Endothelial cell (in vitro differentiated cells): ENCODE measurements at regions not wholly inside any gene's neighbourhood (a gene's known extent, or its start where the extent isn't known, plus 50 kb on each side); places are given as distances from the start of the nearest gene placed in this dataset.

ENCODE experiments used
- DNase-seq: peaks from one replicate; pipeline ENCODE4 v3.0.0; 2021; ENCODE audit warnings: low spot score
- H3K27ac Mint-ChIP-seq: one replicate; pipeline ENCODE4 v1.8.0; 2021; ENCODE audit warnings: mixed read lengths, inconsistent platforms; ENCODE audit not compliant: unreplicated experiment
- H3K27me3 Mint-ChIP-seq: one replicate; pipeline ENCODE4 v1.8.0; 2021; ENCODE audit warnings: mild to moderate bottlenecking, moderate library complexity, mixed read lengths, inconsistent platforms; ENCODE audit not compliant: unreplicated experiment
- H3K36me3 Mint-ChIP-seq: one replicate; pipeline ENCODE4 v1.8.0; 2021; ENCODE audit warnings: mild to moderate bottlenecking, low read depth, mixed read lengths, inconsistent platforms; ENCODE audit not compliant: unreplicated experiment
- H3K4me1 Mint-ChIP-seq: one replicate; pipeline ENCODE4 v1.8.0; 2021; ENCODE audit warnings: mild to moderate bottlenecking, mixed read lengths, inconsistent platforms; ENCODE audit not compliant: unreplicated experiment
- H3K4me3 Mint-ChIP-seq: one replicate; pipeline ENCODE4 v1.8.0; 2021; ENCODE audit warnings: mild to moderate bottlenecking, mixed read lengths, inconsistent platforms; ENCODE audit not compliant: unreplicated experiment
- H3K9me3 Mint-ChIP-seq: one replicate; pipeline ENCODE4 v1.8.0; 2021; ENCODE audit warnings: mixed read lengths, inconsistent platforms; ENCODE audit not compliant: unreplicated experiment
- TF ChIP-seq, protein P1 (sequence below): fragments of 200-600 bp; sonication (generic); IDR thresholded peaks from one replicate; pipeline ENCODE4 v1.5.0; 2021; ENCODE audit warnings: antibody characterized with exemption; ENCODE audit not compliant: unreplicated experiment

DNA sequence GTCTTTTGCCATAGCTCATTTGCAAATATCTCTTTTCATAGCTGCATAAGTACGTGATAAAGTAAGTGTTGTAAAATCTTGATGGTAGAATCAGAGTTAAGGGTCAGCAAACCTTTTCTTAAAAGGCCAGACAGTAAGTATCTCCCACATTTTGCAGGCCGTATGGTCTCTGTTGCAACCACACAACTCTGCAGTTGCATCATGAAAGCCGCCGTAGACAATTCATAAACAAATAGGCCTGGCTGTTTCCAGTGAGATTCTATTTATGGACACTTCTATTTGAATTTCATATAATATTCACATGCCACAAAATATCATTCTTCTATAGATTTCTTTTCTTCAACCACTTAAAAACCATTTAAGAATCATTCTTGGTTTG is 248.5 kb downstream of the TLE3 start:
- no peak for DNase-seq
- no peaks in the 10 kb centered on the region for H3K36me3 Mint-ChIP-seq
- H3K9me3 Mint-ChIP-seq = no peaks in the 10 kb centered on the region
- no peak overlapping the region for H3K27ac Mint-ChIP-seq
- TF ChIP-seq, protein P1, sequence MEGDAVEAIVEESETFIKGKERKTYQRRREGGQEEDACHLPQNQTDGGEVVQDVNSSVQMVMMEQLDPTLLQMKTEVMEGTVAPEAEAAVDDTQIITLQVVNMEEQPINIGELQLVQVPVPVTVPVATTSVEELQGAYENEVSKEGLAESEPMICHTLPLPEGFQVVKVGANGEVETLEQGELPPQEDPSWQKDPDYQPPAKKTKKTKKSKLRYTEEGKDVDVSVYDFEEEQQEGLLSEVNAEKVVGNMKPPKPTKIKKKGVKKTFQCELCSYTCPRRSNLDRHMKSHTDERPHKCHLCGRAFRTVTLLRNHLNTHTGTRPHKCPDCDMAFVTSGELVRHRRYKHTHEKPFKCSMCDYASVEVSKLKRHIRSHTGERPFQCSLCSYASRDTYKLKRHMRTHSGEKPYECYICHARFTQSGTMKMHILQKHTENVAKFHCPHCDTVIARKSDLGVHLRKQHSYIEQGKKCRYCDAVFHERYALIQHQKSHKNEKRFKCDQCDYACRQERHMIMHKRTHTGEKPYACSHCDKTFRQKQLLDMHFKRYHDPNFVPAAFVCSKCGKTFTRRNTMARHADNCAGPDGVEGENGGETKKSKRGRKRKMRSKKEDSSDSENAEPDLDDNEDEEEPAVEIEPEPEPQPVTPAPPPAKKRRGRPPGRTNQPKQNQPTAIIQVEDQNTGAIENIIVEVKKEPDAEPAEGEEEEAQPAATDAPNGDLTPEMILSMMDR = no peak
- no peak overlapping the region for H3K4me3 Mint-ChIP-seq
- peaks cover 16% of the 10 kb centered on the region for H3K4me1 Mint-ChIP-seq
- H3K27me3 Mint-ChIP-seq = peaks cover 10% of the 10 kb centered on the region

DNA sequence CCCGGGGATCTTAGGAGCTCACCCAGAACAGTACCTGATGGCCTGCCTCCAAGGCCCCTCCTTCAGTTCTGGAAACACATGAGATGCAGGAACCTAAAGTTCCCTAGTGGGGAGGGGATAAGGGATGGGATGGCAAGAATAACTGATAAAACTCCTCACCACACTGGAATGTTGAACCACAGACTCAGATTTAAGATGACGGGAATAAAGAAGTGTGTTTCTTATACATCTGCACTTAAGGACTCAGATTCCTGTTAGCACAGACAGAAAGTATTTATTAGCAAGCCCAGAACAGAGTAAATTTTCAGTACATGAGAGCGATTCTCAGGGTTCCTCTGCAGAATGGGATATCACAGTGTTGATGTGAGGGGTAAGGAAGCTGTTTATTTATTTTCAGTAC is 245.2 kb downstream of the TLE3 start:
- DNase-seq = no peak
- no peaks in the 10 kb centered on the region for H3K9me3 Mint-ChIP-seq
- H3K4me1 Mint-ChIP-seq = peaks cover 46% of the 10 kb centered on the region
- H3K4me3 Mint-ChIP-seq = no peak overlapping the region
- no peak overlapping the region for H3K27ac Mint-ChIP-seq
- H3K36me3 Mint-ChIP-seq = no peaks in the 10 kb centered on the region
- H3K27me3 Mint-ChIP-seq = peaks cover 8% of the 10 kb centered on the region
- TF ChIP-seq, protein P1 = no peak

DNA sequence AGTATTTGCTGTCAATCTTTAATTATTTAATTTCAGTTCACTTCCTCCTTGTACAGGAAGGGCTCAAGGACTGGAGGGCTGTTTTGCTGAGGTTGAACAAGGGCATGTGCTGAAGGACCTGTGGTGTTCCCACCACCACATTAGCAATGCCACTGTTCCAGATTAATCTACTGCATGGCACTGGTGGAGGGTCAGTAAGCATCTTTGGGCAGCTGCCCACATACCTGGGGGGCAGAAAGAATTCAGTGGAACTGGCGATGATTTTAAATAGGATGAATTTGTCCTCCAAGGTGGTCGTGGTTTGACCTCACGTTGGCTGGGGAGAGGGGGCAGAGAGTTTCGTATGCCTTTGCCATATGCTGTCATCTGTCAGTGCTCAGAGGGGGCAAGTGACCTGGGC is 244.8 kb downstream of the TLE3 start:
- Mint-ChIP-seq H3K36me3 (no peaks in the 10 kb centered on the region), H3K27ac (no peak overlapping the region), H3K4me3 (no peak overlapping the region), H3K4me1 (peaks cover 50% of the 10 kb centered on the region), H3K27me3 (peaks cover 7% of the 10 kb centered on the region), H3K9me3 (no peaks in the 10 kb centered on the region)
- TF ChIP-seq, protein P1 = no peak
- DNase-seq = no peak

DNA sequence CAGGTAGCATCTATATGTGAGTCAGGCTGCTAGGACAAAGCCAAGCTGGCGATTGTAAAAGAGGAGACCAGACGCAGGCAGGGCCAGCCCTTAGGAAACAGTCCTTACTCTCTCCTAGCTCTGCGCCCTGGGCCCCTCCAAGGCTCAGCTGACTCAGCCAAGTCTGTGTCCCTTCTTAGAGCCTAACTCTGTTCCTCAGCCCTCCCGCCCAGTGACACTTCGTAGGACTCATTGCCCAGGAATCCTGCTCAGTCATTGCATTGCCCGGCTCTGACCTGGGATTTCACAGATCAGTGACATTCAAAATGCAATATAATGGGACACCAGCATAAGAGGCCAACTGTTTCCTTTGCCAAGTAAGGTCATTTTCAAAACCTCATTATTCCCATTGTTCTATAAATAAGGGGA is 244.2 kb downstream of the TLE3 start:
- TF ChIP-seq, protein P1 = no peak
- Mint-ChIP-seq H3K9me3 (no peaks in the 10 kb centered on the region), H3K36me3 (no peaks in the 10 kb centered on the region), H3K27me3 (peaks cover 9% of the 10 kb centered on the region), H3K4me3 (no peak overlapping the region), H3K27ac (no peak overlapping the region), H3K4me1 (peaks cover 52% of the 10 kb centered on the region)
- no peak for DNase-seq

DNA sequence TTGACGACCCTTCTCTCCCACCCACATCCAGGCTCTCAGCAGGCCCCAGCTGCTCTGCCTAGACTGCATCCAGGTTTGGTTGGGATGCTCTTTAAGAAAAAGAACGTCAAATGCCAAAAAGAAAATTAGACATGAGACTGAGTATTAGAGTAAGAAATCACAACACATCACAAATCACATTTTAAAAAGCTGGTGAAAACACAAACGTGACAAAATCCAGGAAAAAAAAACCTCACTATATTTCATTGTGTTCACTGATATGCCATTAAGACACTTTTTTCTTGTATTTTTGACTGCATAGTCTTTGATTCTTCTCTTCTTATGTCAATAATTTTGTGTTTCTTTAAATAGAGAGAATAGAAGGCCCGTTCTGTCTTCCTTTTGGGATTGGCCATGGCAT is 243.7 kb downstream of the TLE3 start:
- Mint-ChIP-seq H3K9me3 (no peaks in the 10 kb centered on the region), H3K4me3 (no peak overlapping the region), H3K27me3 (peaks cover 9% of the 10 kb centered on the region), H3K36me3 (no peaks in the 10 kb centered on the region), H3K4me1 (peaks cover 52% of the 10 kb centered on the region), H3K27ac (no peak overlapping the region)
- DNase-seq = no peak
- TF ChIP-seq, protein P1 = no peak
